Stomach (tissue), 8 donors: ENCODE measurements at regions not wholly inside any gene's neighbourhood (a gene's known extent, or its start where the extent isn't known, plus 50 kb on each side); places are given as distances from the start of the nearest gene placed in this dataset.
A peak's percentile ranks its signal among the peaks of the same experiment; 100 is the strongest.

Experiments
- DNase-seq, 2 donors: peaks; one replicate each; pipeline versions ENCODE4 v3.0.0 to v3.0.0-alpha.2; 2013 to 2019
- H3K27ac ChIP-seq, 5 donors: fragments of 200-600 bp in 4 of 5; sonication (generic) in 4 of 5; one replicate each; pipeline ENCODE4 v1.5.1; 2013 to 2019; ENCODE audit warnings: mild to moderate bottlenecking in 1 of 5, moderate library complexity in 1 of 5
- H3K27me3 ChIP-seq, 3 donors: fragments of 200-600 bp; sonication (generic); one replicate each; pipeline ENCODE4 v1.5.1; 2017 to 2019; ENCODE audit warnings: mixed run types in 1 of 3
- H3K36me3 ChIP-seq, 4 donors: fragments of 200-600 bp; sonication (generic); 1 replicate in 3 of 4; 2 replicates in 1 of 4; pipeline ENCODE4 v1.5.1; 2016 to 2019
- H3K4me1 ChIP-seq, 4 donors: fragments of 200-600 bp; sonication (generic); one replicate each; pipeline ENCODE4 v1.5.1; 2016 to 2019
- H3K4me3 ChIP-seq, 4 donors: fragments of 200-600 bp; sonication (generic) in 3 of 4; one replicate each; pipeline ENCODE4 v1.5.1; 2016 to 2019; ENCODE audit warnings: mild to moderate bottlenecking in 1 of 4
- H3K9me3 ChIP-seq, 4 donors: fragments of 200-600 bp; sonication (generic); one replicate each; pipeline ENCODE4 v1.5.1; 2016 to 2019
- CTCF ChIP-seq, 7 experiments: fragments of 450-650 bp in 4 of 7; fragments of 200-600 bp in 3 of 7; sonication (generic) in 3 of 7; IDR thresholded peaks; one replicate each; pipeline ENCODE4 v1.5.1; 2016 to 2019; ENCODE audit warnings: antibody characterized with exemption in 7 of 7, control low read depth in 2 of 7, mild to moderate bottlenecking in 1 of 7
- EP300 ChIP-seq: sonication (generic); formaldehyde crosslinking; IDR thresholded peaks from one replicate; pipeline ENCODE4 v1.6.1; 2017; ENCODE audit warnings: antibody characterized with exemption
- POLR2A ChIP-seq, 4 donors: fragments of 450-650 bp; IDR thresholded peaks; one replicate each; pipeline ENCODE4 v1.6.1; 2016; ENCODE audit warnings: antibody characterized with exemption in 4 of 4, control low read depth in 2 of 4, mild to moderate bottlenecking in 1 of 4, moderate library complexity in 1 of 4
- POLR2AphosphoS5 ChIP-seq, 3 donors: sonication (generic); formaldehyde crosslinking; IDR thresholded peaks; one replicate each; pipeline ENCODE4 v1.6.1; 2016; ENCODE audit warnings: antibody characterized with exemption in 3 of 3
- WGBS, 5 donors: extraction: QIAGEN DNeasy Blood & Tissue Kit in 3 of 5; methylation state at CpG; one replicate each; pipeline versions ENCODE4 v1.1.5 to v1.1.7; 2013 to 2018; 5-methylcytosine and 5-hydroxymethylcytosine counted together
- intact Hi-C: fragments of 100-400 bp; cut with DNase I; formaldehyde crosslinking; loops from one replicate; pipeline ENCODE4 v1.15.1; 2023; ENCODE audit warnings: low total_unique reads
- donor health status: healthy with polysubstance abuse.
- donor health status: Bipolar disorder and iron deficiency.
- donor health status: healthy.

GRCh38 chr2:142484111-142484510 lies 353.3 kb upstream of the LRP1B start:
- Histone ChIP-seq H3K27me3 (no peaks in the 10 kb centered on the region), H3K9me3 (peaks cover 0 to 15% (median 8%) of the 10 kb centered on the region in 4 donors), H3K4me1 (no peaks in the 10 kb centered on the region), H3K27ac (no peak overlapping the region), H3K36me3 (no peaks in the 10 kb centered on the region), H3K4me3 (no peak overlapping the region)
- 63 to 77% (median 73%) methylated on average over 2 of the region's 2 CpGs for WGBS, 5 donors
- DNase-seq: no peak
- intact Hi-C loops: no loop called here
- TF ChIP-seq EP300 (no peak), CTCF (IDR thresholded peaks at IDR 0.05) (no peak), POLR2AphosphoS5 (IDR thresholded peaks at IDR 0.05) (no peak), POLR2A (IDR thresholded peaks at IDR 0.05) (no peak)

GRCh38 chr2:142483653-142484052 lies 352.8 kb upstream of the LRP1B start:
- intact Hi-C loops: no loop called here
- Histone ChIP-seq H3K4me3 (no peak overlapping the region), H3K36me3 (no peaks in the 10 kb centered on the region), H3K4me1 (no peaks in the 10 kb centered on the region), H3K27ac (no peak overlapping the region), H3K27me3 (no peaks in the 10 kb centered on the region), H3K9me3 (peaks cover 0 to 15% (median 8%) of the 10 kb centered on the region in 4 donors)
- WGBS, 5 donors: 68 to 81% (median 76%) methylated on average over 1 of the region's 1 CpG
- TF ChIP-seq CTCF (IDR thresholded peaks at IDR 0.05) (no peak), POLR2A (IDR thresholded peaks at IDR 0.05) (no peak), EP300 (no peak), POLR2AphosphoS5 (IDR thresholded peaks at IDR 0.05) (no peak)
- no peak for DNase-seq

- H3K4me3 ChIP-seq: no peak overlapping the region
- no peak overlapping the region for H3K27ac ChIP-seq
- 58 to 74% (median 66%) methylated on average over 2 of the region's 2 CpGs for WGBS, 5 donors
- no peaks in the 10 kb centered on the region for H3K4me1 ChIP-seq
- intact Hi-C loops: no loop called here
- no peaks in the 10 kb centered on the region for H3K27me3 ChIP-seq
- no peaks in the 10 kb centered on the region for H3K9me3 ChIP-seq
- no peaks in the 10 kb centered on the region for H3K36me3 ChIP-seq
- no peak for TF ChIP-seq POLR2AphosphoS5 (IDR thresholded peaks at IDR 0.05)
- no peak for TF ChIP-seq CTCF (IDR thresholded peaks at IDR 0.05)
- TF ChIP-seq POLR2A (IDR thresholded peaks at IDR 0.05): no peak
- no peak for TF ChIP-seq EP300
- no peak for DNase-seq
Observed at GRCh38 chr2:142478206-142478605, 347.4 kb upstream of the LRP1B start.

- intact Hi-C loops: no loop called here
- 9 to 34% (median 11%) methylated on average over 1 of the region's 1 CpG for WGBS, 5 donors
- DNase-seq: peak in 1 of 2 donors; percentile 5
Observed at GRCh38 chr2:142472382-142472781, 341.6 kb upstream of the LRP1B start.

More at GRCh38 chr2:142472382-142472781, 341.6 kb upstream of the LRP1B start:
- no peak for TF ChIP-seq EP300
- no peak for TF ChIP-seq CTCF (IDR thresholded peaks at IDR 0.05)
- TF ChIP-seq POLR2A (IDR thresholded peaks at IDR 0.05): no peak
- no peak for TF ChIP-seq POLR2AphosphoS5 (IDR thresholded peaks at IDR 0.05)
- no peaks in the 10 kb centered on the region for H3K4me1 ChIP-seq
- no peaks in the 10 kb centered on the region for H3K9me3 ChIP-seq
- H3K27ac ChIP-seq: no peak overlapping the region
- no peaks in the 10 kb centered on the region for H3K36me3 ChIP-seq
- no peaks in the 10 kb centered on the region for H3K27me3 ChIP-seq
- H3K4me3 ChIP-seq: no peak overlapping the region
